ENCODE measurements at regions not wholly inside any gene's neighbourhood (a gene's known extent, or its start where the extent isn't known, plus 50 kb on each side); places are given as distances from the start of the nearest gene placed in this dataset.

GRCh38 chr4:187149229-187149945 is 425.7 kb upstream of the FAT1 start:
- no peak for TF ChIP-seq EZH2phosphoT487 (conservative IDR thresholded peaks at IDR 0.05; ENCODE audit: low read length)
- no peak for TF ChIP-seq CTCF (IDR thresholded peaks at IDR 0.05; ENCODE audit: insufficient read depth, low read length, poor library complexity, severe bottlenecking)

Measured in SU-DHL-6 (cell line).